ENCODE measurements at regions not wholly inside any gene's neighbourhood (a gene's known extent, or its start where the extent isn't known, plus 50 kb on each side); places are given as distances from the start of the nearest gene placed in this dataset.

- no peak for TF ChIP-seq CTCF (IDR thresholded peaks at IDR 0.05)
- TF ChIP-seq POLR2A (IDR thresholded peaks at IDR 0.05) = no peak
These were observed 481.5 kb upstream of the MANEA start for GRCh38 chr6:95095855-95096254.

All from thyroid gland (tissue), 4 donors.